ENCODE measurements at regions not wholly inside any gene's neighbourhood (a gene's known extent, or its start where the extent isn't known, plus 50 kb on each side); places are given as distances from the start of the nearest gene placed in this dataset.

GRCh38 chr17:45646288-45646988 is 137.7 kb upstream of the CRHR1 start:
- DNase-seq, result peak in 1 of 3 donors; percentile 17
- Histone ChIP-seq H3K4me1 (no peaks in the 10 kb centered on the region), H3K36me3 (no peaks in the 10 kb centered on the region), H3K4me3 (no peak overlapping the region), H3K27ac (no peak overlapping the region), H3K9me3 (no peaks in the 10 kb centered on the region), H3K27me3 (no peaks in the 10 kb centered on the region)
- no peak for TF ChIP-seq CTCF (IDR thresholded peaks at IDR 0.05)
- TF ChIP-seq POLR2A (IDR thresholded peaks at IDR 0.05), result no peak

- Histone ChIP-seq H3K36me3 (no peaks in the 10 kb centered on the region), H3K4me1 (no peaks in the 10 kb centered on the region), H3K27ac (no peak overlapping the region), H3K9me3 (no peaks in the 10 kb centered on the region), H3K4me3 (no peak overlapping the region), H3K27me3 (no peaks in the 10 kb centered on the region)
- TF ChIP-seq POLR2A (IDR thresholded peaks at IDR 0.05), result no peak
- TF ChIP-seq CTCF (IDR thresholded peaks at IDR 0.05), result no peak
- DNase-seq, result no peak
Observed at GRCh38 chr17:45648642-45649041, 135.5 kb upstream of the CRHR1 start.

GRCh38 chr17:45649796-45650195 is 134.3 kb upstream of the CRHR1 start:
- DNase-seq, result no peak
- Histone ChIP-seq H3K9me3 (no peaks in the 10 kb centered on the region), H3K36me3 (no peaks in the 10 kb centered on the region), H3K4me1 (no peaks in the 10 kb centered on the region), H3K27ac (no peak overlapping the region), H3K27me3 (no peaks in the 10 kb centered on the region), H3K4me3 (no peak overlapping the region)
- TF ChIP-seq POLR2A (IDR thresholded peaks at IDR 0.05) (no peak), CTCF (IDR thresholded peaks at IDR 0.05) (no peak)

- DNase-seq, result no peak
- TF ChIP-seq POLR2A (IDR thresholded peaks at IDR 0.05) (no peak), CTCF (IDR thresholded peaks at IDR 0.05) (no peak)
- H3K36me3 ChIP-seq, result no peaks in the 10 kb centered on the region
- H3K27me3 ChIP-seq, result no peaks in the 10 kb centered on the region
- no peak overlapping the region for H3K4me3 ChIP-seq
- no peak overlapping the region for H3K27ac ChIP-seq
- no peaks in the 10 kb centered on the region for H3K9me3 ChIP-seq
- no peaks in the 10 kb centered on the region for H3K4me1 ChIP-seq
Observed at GRCh38 chr17:45650561-45650960, 133.6 kb upstream of the CRHR1 start.

GRCh38 chr17:45651145-45651709 is 132.9 kb upstream of the CRHR1 start:
- DNase-seq, result no peak
- no peaks in the 10 kb centered on the region for H3K36me3 ChIP-seq
- no peaks in the 10 kb centered on the region for H3K27me3 ChIP-seq
- TF ChIP-seq CTCF (IDR thresholded peaks at IDR 0.05) (no peak), POLR2A (IDR thresholded peaks at IDR 0.05) (no peak)
- no peaks in the 10 kb centered on the region for H3K4me1 ChIP-seq
- H3K4me3 ChIP-seq, result no peak overlapping the region
- H3K9me3 ChIP-seq, result no peaks in the 10 kb centered on the region
- H3K27ac ChIP-seq, result no peak overlapping the region
